ENCODE measurements at regions not wholly inside any gene's neighbourhood (a gene's known extent, or its start where the extent isn't known, plus 50 kb on each side); places are given as distances from the start of the nearest gene placed in this dataset.

DNA sequence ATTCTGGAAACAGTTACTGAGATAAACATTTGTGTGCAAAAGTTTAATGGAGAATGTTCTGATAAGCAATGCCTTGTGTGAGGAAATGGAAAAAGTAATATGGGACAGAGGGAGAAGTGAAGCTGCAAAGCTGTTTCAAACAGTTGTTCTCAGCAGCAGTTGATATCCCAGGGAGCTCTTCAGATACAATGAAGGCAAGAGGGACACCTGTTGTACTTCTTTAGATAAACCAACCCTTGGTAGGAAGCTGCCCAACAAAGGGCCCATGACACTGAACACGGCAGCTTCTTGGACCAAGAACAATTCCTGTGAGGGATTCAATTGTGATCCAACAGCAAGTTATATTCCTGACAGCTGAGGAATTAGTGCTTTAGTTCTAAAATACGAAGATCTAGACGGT, 894.3 kb upstream of the PCDH20 start:
- H3K4me1 ChIP-seq (ENCODE audit: control insufficient read depth, extremely low read depth, insufficient read depth, low read length), result no peaks in the 10 kb centered on the region
- no peak overlapping the region for H3K4me3 ChIP-seq (replicated peaks in 1 of 3; ENCODE audit: insufficient read depth in 1 of 3, low read depth in 1 of 3, low read length in 3 of 3)
- TF ChIP-seq GATA2 (IDR thresholded peaks at IDR 0.05; ENCODE audit: insufficient read depth, insufficient read length, low read depth, low read length) (no peak), FOS (IDR thresholded peaks at IDR 0.05; ENCODE audit: borderline replicate concordance, insufficient read depth, low read length) (no peak), POLR2A (IDR thresholded peaks at IDR 0.05; ENCODE audit: low read depth, low read length) (no peak), POLR2AphosphoS5 (IDR thresholded peaks at IDR 0.05; ENCODE audit: insufficient read depth, low read depth, low read length) (no peak), EZH2 (IDR thresholded peaks at IDR 0.05; ENCODE audit: borderline replicate concordance, low read depth, low read length, severe bottlenecking) (no peak), MYC (IDR thresholded peaks at IDR 0.05; ENCODE audit: low read depth, low read length) (no peak), JUN (IDR thresholded peaks at IDR 0.05; ENCODE audit: borderline replicate concordance, insufficient read depth, insufficient read length, low read depth) (no peak)
- TF ChIP-seq, protein P1, sequence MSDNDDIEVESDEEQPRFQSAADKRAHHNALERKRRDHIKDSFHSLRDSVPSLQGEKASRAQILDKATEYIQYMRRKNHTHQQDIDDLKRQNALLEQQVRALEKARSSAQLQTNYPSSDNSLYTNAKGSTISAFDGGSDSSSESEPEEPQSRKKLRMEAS (IDR thresholded peaks at IDR 0.05; ENCODE audit: insufficient read depth, insufficient read length), result no peak
- TF ChIP-seq, protein P2, sequence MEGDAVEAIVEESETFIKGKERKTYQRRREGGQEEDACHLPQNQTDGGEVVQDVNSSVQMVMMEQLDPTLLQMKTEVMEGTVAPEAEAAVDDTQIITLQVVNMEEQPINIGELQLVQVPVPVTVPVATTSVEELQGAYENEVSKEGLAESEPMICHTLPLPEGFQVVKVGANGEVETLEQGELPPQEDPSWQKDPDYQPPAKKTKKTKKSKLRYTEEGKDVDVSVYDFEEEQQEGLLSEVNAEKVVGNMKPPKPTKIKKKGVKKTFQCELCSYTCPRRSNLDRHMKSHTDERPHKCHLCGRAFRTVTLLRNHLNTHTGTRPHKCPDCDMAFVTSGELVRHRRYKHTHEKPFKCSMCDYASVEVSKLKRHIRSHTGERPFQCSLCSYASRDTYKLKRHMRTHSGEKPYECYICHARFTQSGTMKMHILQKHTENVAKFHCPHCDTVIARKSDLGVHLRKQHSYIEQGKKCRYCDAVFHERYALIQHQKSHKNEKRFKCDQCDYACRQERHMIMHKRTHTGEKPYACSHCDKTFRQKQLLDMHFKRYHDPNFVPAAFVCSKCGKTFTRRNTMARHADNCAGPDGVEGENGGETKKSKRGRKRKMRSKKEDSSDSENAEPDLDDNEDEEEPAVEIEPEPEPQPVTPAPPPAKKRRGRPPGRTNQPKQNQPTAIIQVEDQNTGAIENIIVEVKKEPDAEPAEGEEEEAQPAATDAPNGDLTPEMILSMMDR (IDR thresholded peaks at IDR 0.05; ENCODE audit: extremely low read depth in 1 of 2, insufficient read depth in 1 of 2, low read depth in 1 of 2, low read length in 2 of 2), result no peak
- dilution Hi-C loops (cut with MboI; ENCODE audit: extremely low pct_ligation_motif_present, low sequenced_read_pairs) (no loop called here), intact Hi-C loops (cut with micrococcal nuclease) (no loop called here)
- no peaks in the 10 kb centered on the region for H3K27me3 ChIP-seq (ENCODE audit: control insufficient read depth in 2 of 2, insufficient read depth in 2 of 2, low read length in 2 of 2)
- ChIA-PET POLR2A (no interaction called here), CTCF (interaction anchor here (0.7 to 1.4 kb wide), 4 partner anchors 8 to 13 kb away, joined by 3 to 4 read pairs (median 3); no protein-coding TSS in a partner anchor)
- no peaks in the 10 kb centered on the region for H3K36me3 ChIP-seq (ENCODE audit: control insufficient read depth in 2 of 2, extremely low read depth in 1 of 2, insufficient read depth in 2 of 2, low read length in 2 of 2)
- H3K27ac ChIP-seq (ENCODE audit: insufficient read depth, low read depth, low read length), result no peak overlapping the region
- no peaks in the 10 kb centered on the region for H3K9me3 ChIP-seq (replicated peaks; ENCODE audit: control insufficient read depth, insufficient read depth, low read length)
- no peaks in the 10 kb centered on the region for H3K9me1 ChIP-seq (replicated peaks; ENCODE audit: control insufficient read depth, extremely low read depth, insufficient read depth, low read length)
- H3K79me2 ChIP-seq (ENCODE audit: control insufficient read depth, insufficient read depth, low read length), result no peaks in the 10 kb centered on the region
- no TSS peak for BruUV-seq (replicated peaks)
- no peak for DNase-seq (ENCODE audit: low read depth, low spot score)
- FAIRE-seq, result no peak
- H3K9ac ChIP-seq (replicated peaks; ENCODE audit: extremely low read depth, insufficient read depth, low read length), result no peak overlapping the region
- no peak overlapping the region for H2AFZ ChIP-seq (ENCODE audit: low read depth, low read length)
- no peaks in the 10 kb centered on the region for H4K20me1 ChIP-seq (replicated peaks; ENCODE audit: control insufficient read depth, extremely low read depth, insufficient read depth, low read length)
- H3K4me2 ChIP-seq (ENCODE audit: insufficient read depth, low read length), result no peak overlapping the region

All from endothelial cell of umbilical vein (primary cell).